ENCODE measurements at regions not wholly inside any gene's neighbourhood (a gene's known extent, or its start where the extent isn't known, plus 50 kb on each side); places are given as distances from the start of the nearest gene placed in this dataset.

DNA sequence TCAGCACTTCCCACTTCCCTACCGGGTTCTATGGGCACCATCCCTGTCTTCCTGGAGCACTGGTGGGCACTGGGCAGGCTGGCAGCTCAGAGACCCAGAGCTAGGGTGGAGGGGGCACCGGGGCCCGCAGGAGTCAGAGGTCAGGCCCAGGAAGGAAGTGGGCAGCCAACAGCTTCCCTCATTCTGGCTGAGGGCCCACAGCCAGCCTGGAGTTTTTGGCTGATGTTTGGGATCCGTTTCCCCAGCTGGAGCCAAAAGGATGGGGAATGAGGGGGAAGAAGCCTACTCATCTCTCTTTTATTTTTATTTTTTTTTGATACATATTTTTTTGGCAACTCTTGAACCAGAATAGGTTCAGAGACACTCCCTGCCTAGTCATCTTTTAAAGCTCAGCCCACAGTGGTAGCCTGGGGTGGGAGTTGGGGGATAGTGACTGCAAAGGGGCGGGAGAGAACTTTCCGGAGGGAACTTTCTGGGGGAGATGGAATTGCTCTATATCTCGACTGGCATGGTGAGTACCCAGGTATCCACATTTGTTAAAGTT is 54.2 kb upstream of the MLN start (continued):
- no peak for TF ChIP-seq ZNF281 (CRISPR knock-in tag; IDR thresholded peaks at IDR 0.05)
- no peak for TF ChIP-seq NR3C1 (CRISPR knock-in tag; conservative IDR thresholded peaks at IDR 0.05; ENCODE audit: low read depth)
- TF ChIP-seq, protein P1, sequence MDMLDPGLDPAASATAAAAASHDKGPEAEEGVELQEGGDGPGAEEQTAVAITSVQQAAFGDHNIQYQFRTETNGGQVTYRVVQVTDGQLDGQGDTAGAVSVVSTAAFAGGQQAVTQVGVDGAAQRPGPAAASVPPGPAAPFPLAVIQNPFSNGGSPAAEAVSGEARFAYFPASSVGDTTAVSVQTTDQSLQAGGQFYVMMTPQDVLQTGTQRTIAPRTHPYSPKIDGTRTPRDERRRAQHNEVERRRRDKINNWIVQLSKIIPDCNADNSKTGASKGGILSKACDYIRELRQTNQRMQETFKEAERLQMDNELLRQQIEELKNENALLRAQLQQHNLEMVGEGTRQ (CRISPR knock-in tag; IDR thresholded peaks at IDR 0.05), result no peak

- POLR2A ChIA-PET, result no interaction called here
- Mint-ChIP-seq H3K4me1 (peaks cover 18% of the 10 kb centered on the region), H3K27ac (no peak overlapping the region), H3K9me3 (no peaks in the 10 kb centered on the region), H3K36me3 (no peaks in the 10 kb centered on the region), H3K27me3 (ENCODE audit: low read depth) (peaks cover 7% of the 10 kb centered on the region), H3K4me3 (no peak overlapping the region)
- no peak for ATAC-seq
- CTCF ChIA-PET, result no interaction called here
- DNase-seq (ENCODE audit: low spot score), result no peak
- TF ChIP-seq FOXK1 (CRISPR knock-in tag; IDR thresholded peaks at IDR 0.05) (no peak), FOXJ3 (CRISPR knock-in tag; IDR thresholded peaks at IDR 0.05; ENCODE audit: borderline replicate concordance) (no peak), ZNF396 (CRISPR knock-in tag; IDR thresholded peaks at IDR 0.05; ENCODE audit: borderline replicate concordance) (no peak), RELA (CRISPR knock-in tag; IDR thresholded peaks at IDR 0.05; ENCODE audit: borderline replicate concordance) (no peak), NR2C2 (CRISPR knock-in tag; IDR thresholded peaks at IDR 0.05) (no peak), ETV6 (CRISPR knock-in tag; IDR thresholded peaks at IDR 0.05) (no peak), ZNF416 (CRISPR knock-in tag; IDR thresholded peaks at IDR 0.05) (no peak), CREB1 (CRISPR knock-in tag; IDR thresholded peaks at IDR 0.05) (no peak), TCF7 (CRISPR knock-in tag; IDR thresholded peaks at IDR 0.05; ENCODE audit: low read depth) (no peak), ZNF121 (CRISPR knock-in tag; IDR thresholded peaks at IDR 0.05) (no peak), MYBL2 (CRISPR knock-in tag; IDR thresholded peaks at IDR 0.05) (no peak), ZNF219 (CRISPR knock-in tag; IDR thresholded peaks at IDR 0.05; ENCODE audit: borderline replicate concordance) (no peak), MLX (CRISPR knock-in tag; IDR thresholded peaks at IDR 0.05) (no peak)
- TF ChIP-seq, protein P2, sequence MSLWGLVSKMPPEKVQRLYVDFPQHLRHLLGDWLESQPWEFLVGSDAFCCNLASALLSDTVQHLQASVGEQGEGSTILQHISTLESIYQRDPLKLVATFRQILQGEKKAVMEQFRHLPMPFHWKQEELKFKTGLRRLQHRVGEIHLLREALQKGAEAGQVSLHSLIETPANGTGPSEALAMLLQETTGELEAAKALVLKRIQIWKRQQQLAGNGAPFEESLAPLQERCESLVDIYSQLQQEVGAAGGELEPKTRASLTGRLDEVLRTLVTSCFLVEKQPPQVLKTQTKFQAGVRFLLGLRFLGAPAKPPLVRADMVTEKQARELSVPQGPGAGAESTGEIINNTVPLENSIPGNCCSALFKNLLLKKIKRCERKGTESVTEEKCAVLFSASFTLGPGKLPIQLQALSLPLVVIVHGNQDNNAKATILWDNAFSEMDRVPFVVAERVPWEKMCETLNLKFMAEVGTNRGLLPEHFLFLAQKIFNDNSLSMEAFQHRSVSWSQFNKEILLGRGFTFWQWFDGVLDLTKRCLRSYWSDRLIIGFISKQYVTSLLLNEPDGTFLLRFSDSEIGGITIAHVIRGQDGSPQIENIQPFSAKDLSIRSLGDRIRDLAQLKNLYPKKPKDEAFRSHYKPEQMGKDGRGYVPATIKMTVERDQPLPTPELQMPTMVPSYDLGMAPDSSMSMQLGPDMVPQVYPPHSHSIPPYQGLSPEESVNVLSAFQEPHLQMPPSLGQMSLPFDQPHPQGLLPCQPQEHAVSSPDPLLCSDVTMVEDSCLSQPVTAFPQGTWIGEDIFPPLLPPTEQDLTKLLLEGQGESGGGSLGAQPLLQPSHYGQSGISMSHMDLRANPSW (CRISPR knock-in tag; conservative IDR thresholded peaks at IDR 0.05; ENCODE audit: low read depth), result no peak
- TF ChIP-seq, protein P3, sequence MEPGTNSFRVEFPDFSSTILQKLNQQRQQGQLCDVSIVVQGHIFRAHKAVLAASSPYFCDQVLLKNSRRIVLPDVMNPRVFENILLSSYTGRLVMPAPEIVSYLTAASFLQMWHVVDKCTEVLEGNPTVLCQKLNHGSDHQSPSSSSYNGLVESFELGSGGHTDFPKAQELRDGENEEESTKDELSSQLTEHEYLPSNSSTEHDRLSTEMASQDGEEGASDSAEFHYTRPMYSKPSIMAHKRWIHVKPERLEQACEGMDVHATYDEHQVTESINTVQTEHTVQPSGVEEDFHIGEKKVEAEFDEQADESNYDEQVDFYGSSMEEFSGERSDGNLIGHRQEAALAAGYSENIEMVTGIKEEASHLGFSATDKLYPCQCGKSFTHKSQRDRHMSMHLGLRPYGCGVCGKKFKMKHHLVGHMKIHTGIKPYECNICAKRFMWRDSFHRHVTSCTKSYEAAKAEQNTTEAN (CRISPR knock-in tag; IDR thresholded peaks at IDR 0.05), result no peak
- TF ChIP-seq, protein P4, sequence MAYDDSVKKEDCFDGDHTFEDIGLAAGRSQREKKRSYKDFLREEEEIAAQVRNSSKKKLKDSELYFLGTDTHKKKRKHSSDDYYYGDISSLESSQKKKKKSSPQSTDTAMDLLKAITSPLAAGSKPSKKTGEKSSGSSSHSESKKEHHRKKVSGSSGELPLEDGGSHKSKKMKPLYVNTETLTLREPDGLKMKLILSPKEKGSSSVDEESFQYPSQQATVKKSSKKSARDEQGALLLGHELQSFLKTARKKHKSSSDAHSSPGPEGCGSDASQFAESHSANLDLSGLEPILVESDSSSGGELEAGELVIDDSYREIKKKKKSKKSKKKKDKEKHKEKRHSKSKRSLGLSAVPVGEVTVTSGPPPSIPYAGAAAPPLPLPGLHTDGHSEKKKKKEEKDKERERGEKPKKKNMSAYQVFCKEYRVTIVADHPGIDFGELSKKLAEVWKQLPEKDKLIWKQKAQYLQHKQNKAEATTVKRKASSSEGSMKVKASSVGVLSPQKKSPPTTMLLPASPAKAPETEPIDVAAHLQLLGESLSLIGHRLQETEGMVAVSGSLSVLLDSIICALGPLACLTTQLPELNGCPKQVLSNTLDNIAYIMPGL (CRISPR knock-in tag; IDR thresholded peaks at IDR 0.05), result no peak
- TF ChIP-seq, protein P5, sequence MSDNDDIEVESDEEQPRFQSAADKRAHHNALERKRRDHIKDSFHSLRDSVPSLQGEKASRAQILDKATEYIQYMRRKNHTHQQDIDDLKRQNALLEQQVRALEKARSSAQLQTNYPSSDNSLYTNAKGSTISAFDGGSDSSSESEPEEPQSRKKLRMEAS (CRISPR knock-in tag; IDR thresholded peaks at IDR 0.05), result no peak
- TF ChIP-seq, protein P6, sequence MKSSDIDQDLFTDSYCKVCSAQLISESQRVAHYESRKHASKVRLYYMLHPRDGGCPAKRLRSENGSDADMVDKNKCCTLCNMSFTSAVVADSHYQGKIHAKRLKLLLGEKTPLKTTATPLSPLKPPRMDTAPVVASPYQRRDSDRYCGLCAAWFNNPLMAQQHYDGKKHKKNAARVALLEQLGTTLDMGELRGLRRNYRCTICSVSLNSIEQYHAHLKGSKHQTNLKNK (CRISPR knock-in tag; IDR thresholded peaks at IDR 0.05), result no peak
Observed at GRCh38 chr6:33857093-33857931, 53.5 kb upstream of the MLN start.
